HEK293 (cell line): ENCODE measurements at regions not wholly inside any gene's neighbourhood (a gene's known extent, or its start where the extent isn't known, plus 50 kb on each side); places are given as distances from the start of the nearest gene placed in this dataset.

Experiments used
- CTCF ChIA-PET: fragments of 350-600 bp; formaldehyde crosslinking; extraction: SDS; loops from one replicate; lab custom pipeline; 2021; ENCODE audit warnings: antibody characterized with exemption; lab: Yijun Ruan, JAX
- POLR2A ChIA-PET: fragments of 300-600 bp; formaldehyde crosslinking; extraction: SDS; loops from one replicate; lab custom pipeline; 2020; ENCODE audit warnings: antibody characterized with exemption, inconsistent platforms; lab: Yijun Ruan, JAX
- H3K27ac ChIP-seq: fragments of 200-500 bp; sonication (Bioruptor generic); 2 replicates; pipeline ENCODE4 v1.5.1; 2014; ENCODE audit warnings: low read depth, low read length, control low read depth, inconsistent platforms; ENCODE audit errors: extremely low read depth
- H3K36me3 ChIP-seq, 2 experiments: fragments of 200-500 bp in 1 of 2; sonication (Bioruptor generic) in 1 of 2; 1 replicate in 1 of 2; 2 replicates in 1 of 2; pipeline ENCODE4 v1.5.1; 2014 to 2017; ENCODE audit warnings: inconsistent platforms in 2 of 2, low read length in 2 of 2; ENCODE audit not compliant: control insufficient read depth in 2 of 2, insufficient read depth in 1 of 2
- H3K4me1 ChIP-seq: fragments of 200-500 bp; sonication (Bioruptor generic); 2 replicates; pipeline ENCODE4 v1.5.1; 2014; ENCODE audit warnings: mild to moderate bottlenecking, low read length, inconsistent platforms; ENCODE audit not compliant: control insufficient read depth, insufficient read depth
- H3K4me3 ChIP-seq: 2 replicates; pipeline ENCODE4 v1.5.1; 2011; ENCODE audit warnings: low read depth, mild to moderate bottlenecking, control low read depth, low read length, moderate library complexity
- H3K9me3 ChIP-seq: fragments of 200-500 bp; sonication (Bioruptor generic); 2 replicates; pipeline ENCODE4 v1.5.1; 2014; ENCODE audit warnings: low read depth, low read length, inconsistent platforms; ENCODE audit not compliant: control insufficient read depth, insufficient read depth
- KLF9 ChIP-seq: fragments of 450-650 bp; formaldehyde crosslinking; IDR thresholded peaks from 2 replicates; pipeline ENCODE4 v1.5.1; 2016; ENCODE audit warnings: missing biosample characterization, missing genetic modification characterization, low read depth
- PRDM1 ChIP-seq: fragments of 450-650 bp; formaldehyde crosslinking; IDR thresholded peaks from 2 replicates; pipeline ENCODE4; 2016; ENCODE audit warnings: missing biosample characterization, missing genetic modification characterization
- ZBTB48 ChIP-seq: fragments of 450-650 bp; formaldehyde crosslinking; IDR thresholded peaks from 2 replicates; pipeline ENCODE4 v1.5.1; 2016; ENCODE audit warnings: missing biosample characterization, missing genetic modification characterization
- ZFP3 ChIP-seq: fragments of 450-650 bp; formaldehyde crosslinking; IDR thresholded peaks from 2 replicates; pipeline ENCODE4 v1.5.1; 2016; ENCODE audit warnings: low read depth, missing biosample characterization, missing genetic modification characterization
- ZIC2 ChIP-seq: fragments of 450-650 bp; formaldehyde crosslinking; IDR thresholded peaks from 2 replicates; pipeline ENCODE4 v1.5.1; 2016; ENCODE audit warnings: missing biosample characterization, missing genetic modification characterization
- ZNF133 ChIP-seq: fragments of 450-650 bp; formaldehyde crosslinking; IDR thresholded peaks from 2 replicates; pipeline ENCODE4 v1.5.1; 2016; ENCODE audit warnings: missing biosample characterization, missing genetic modification characterization
- ZNF155 ChIP-seq: fragments of 450-650 bp; formaldehyde crosslinking; IDR thresholded peaks from 2 replicates; pipeline ENCODE4 v1.5.1; 2016; ENCODE audit warnings: missing biosample characterization, missing genetic modification characterization
- ZNF175 ChIP-seq: fragments of 450-650 bp; formaldehyde crosslinking; IDR thresholded peaks from 2 replicates; pipeline ENCODE4 v1.5.1; 2016; ENCODE audit warnings: missing biosample characterization, missing genetic modification characterization
- ZNF2 ChIP-seq: fragments of 450-650 bp; formaldehyde crosslinking; IDR thresholded peaks from 2 replicates; pipeline ENCODE4 v1.5.1; 2016; ENCODE audit warnings: missing biosample characterization, missing genetic modification characterization
- ZNF202 ChIP-seq: fragments of 450-650 bp; formaldehyde crosslinking; IDR thresholded peaks from 2 replicates; pipeline ENCODE4 v1.5.1; 2016; ENCODE audit warnings: missing biosample characterization, missing genetic modification characterization, borderline replicate concordance
- ZNF23 ChIP-seq: fragments of 450-650 bp; formaldehyde crosslinking; IDR thresholded peaks from 2 replicates; pipeline ENCODE4 v1.5.1; 2016; ENCODE audit warnings: missing biosample characterization, missing genetic modification characterization, borderline replicate concordance
- ZNF335 ChIP-seq: fragments of 450-650 bp; formaldehyde crosslinking; conservative IDR thresholded peaks from 2 replicates; pipeline ENCODE4 v1.5.1; 2016; ENCODE audit warnings: missing biosample characterization, missing genetic modification characterization
- ZNF398 ChIP-seq: fragments of 450-650 bp; formaldehyde crosslinking; IDR thresholded peaks from 2 replicates; pipeline ENCODE4 v1.5.1; 2017; ENCODE audit warnings: missing biosample characterization, missing genetic modification characterization
- ZNF548 ChIP-seq: fragments of 450-650 bp; formaldehyde crosslinking; IDR thresholded peaks from 2 replicates; pipeline ENCODE4 v1.5.1; 2016; ENCODE audit warnings: missing biosample characterization, missing genetic modification characterization
- ZNF558 ChIP-seq: fragments of 450-650 bp; formaldehyde crosslinking; IDR thresholded peaks from 2 replicates; pipeline ENCODE4 v1.5.1; 2016; ENCODE audit warnings: missing biosample characterization, missing genetic modification characterization
- ZNF624 ChIP-seq: fragments of 450-650 bp; formaldehyde crosslinking; IDR thresholded peaks from 2 replicates; pipeline ENCODE4 v1.5.1; 2017; ENCODE audit warnings: missing biosample characterization, missing genetic modification characterization
- ZNF670 ChIP-seq: fragments of 450-650 bp; formaldehyde crosslinking; IDR thresholded peaks from 2 replicates; pipeline ENCODE4 v1.5.1; 2016; ENCODE audit warnings: missing biosample characterization, missing genetic modification characterization, low read depth
- ZNF677 ChIP-seq: fragments of 450-650 bp; IDR thresholded peaks from 2 replicates; pipeline ENCODE4 v1.5.0; 2018; ENCODE audit warnings: missing biosample characterization, mild to moderate bottlenecking, missing genetic modification characterization, moderate library complexity
- ZNF830 ChIP-seq: fragments of 450-650 bp; IDR thresholded peaks from 2 replicates; pipeline ENCODE4 v1.5.0; 2018; ENCODE audit warnings: missing biosample characterization, missing genetic modification characterization, low read depth, mild to moderate bottlenecking, moderate library complexity
- ZNF837 ChIP-seq: fragments of 450-650 bp; formaldehyde crosslinking; IDR thresholded peaks from 2 replicates; pipeline ENCODE4 v1.5.1; 2016; ENCODE audit warnings: missing biosample characterization, missing genetic modification characterization
- ZNF843 ChIP-seq: fragments of 450-650 bp; formaldehyde crosslinking; IDR thresholded peaks from 2 replicates; pipeline ENCODE4 v1.5.1; 2016; ENCODE audit warnings: missing biosample characterization, missing genetic modification characterization
- ZSCAN5A ChIP-seq: fragments of 450-650 bp; formaldehyde crosslinking; IDR thresholded peaks from 2 replicates; pipeline ENCODE4 v1.5.1; 2016; ENCODE audit warnings: missing biosample characterization, missing genetic modification characterization
- TF ChIP-seq, protein P1 (sequence below): fragments of 450-650 bp; formaldehyde crosslinking; IDR thresholded peaks from 2 replicates; pipeline ENCODE4 v1.5.1; 2016; ENCODE audit warnings: missing biosample characterization, missing genetic modification characterization, borderline replicate concordance

GRCh38 chr6:170232186-170233002 lies 58.5 kb downstream of the DLL1 start:
- ChIA-PET CTCF (no interaction called here), POLR2A (interaction anchor here (1.1 kb wide), 1 partner anchor 71 kb away, joined by 8 read pairs; no protein-coding TSS in a partner anchor)
- Histone ChIP-seq H3K4me1 (no peaks in the 10 kb centered on the region), H3K36me3 (no peaks in the 10 kb centered on the region), H3K9me3 (no peaks in the 10 kb centered on the region), H3K27ac (no peak overlapping the region), H3K4me3 (no peak overlapping the region)
- TF ChIP-seq ZNF335 (tag by site-specific recombination), result no peak
- no peak for TF ChIP-seq ZNF175 (tag by site-specific recombination)
- TF ChIP-seq ZNF202 (tag by site-specific recombination), result no peak
- no peak for TF ChIP-seq ZNF133
- TF ChIP-seq ZIC2, result no peak
- no peak for TF ChIP-seq ZFP3
- TF ChIP-seq PRDM1 (tag by site-specific recombination), result no peak
- TF ChIP-seq ZNF558 (tag by site-specific recombination), result no peak
- TF ChIP-seq ZBTB48 (tag by site-specific recombination), result no peak
- TF ChIP-seq ZNF677 (tag by site-specific recombination), result no peak
- no peak for TF ChIP-seq ZNF837

- H3K4me3 ChIP-seq, result no peak overlapping the region
- H3K27ac ChIP-seq, result no peak overlapping the region
- CTCF ChIA-PET, result no interaction called here
- H3K36me3 ChIP-seq, result no peaks in the 10 kb centered on the region
- TF ChIP-seq, protein P1, sequence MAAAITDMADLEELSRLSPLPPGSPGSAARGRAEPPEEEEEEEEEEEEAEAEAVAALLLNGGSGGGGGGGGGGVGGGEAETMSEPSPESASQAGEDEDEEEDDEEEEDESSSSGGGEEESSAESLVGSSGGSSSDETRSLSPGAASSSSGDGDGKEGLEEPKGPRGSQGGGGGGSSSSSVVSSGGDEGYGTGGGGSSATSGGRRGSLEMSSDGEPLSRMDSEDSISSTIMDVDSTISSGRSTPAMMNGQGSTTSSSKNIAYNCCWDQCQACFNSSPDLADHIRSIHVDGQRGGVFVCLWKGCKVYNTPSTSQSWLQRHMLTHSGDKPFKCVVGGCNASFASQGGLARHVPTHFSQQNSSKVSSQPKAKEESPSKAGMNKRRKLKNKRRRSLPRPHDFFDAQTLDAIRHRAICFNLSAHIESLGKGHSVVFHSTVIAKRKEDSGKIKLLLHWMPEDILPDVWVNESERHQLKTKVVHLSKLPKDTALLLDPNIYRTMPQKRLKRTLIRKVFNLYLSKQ, result no peak
- no peak for TF ChIP-seq ZNF830 (tag by site-specific recombination)
- no peak for TF ChIP-seq ZNF155 (tag by site-specific recombination)
- no peak for TF ChIP-seq ZNF23 (tag by site-specific recombination)
- no peak for TF ChIP-seq ZNF548 (tag by site-specific recombination)
- no peak for TF ChIP-seq ZNF398
- no peak for TF ChIP-seq ZNF843 (tag by site-specific recombination)
- TF ChIP-seq KLF9 (tag by site-specific recombination), result no peak
- TF ChIP-seq ZNF2 (tag by site-specific recombination), result no peak
- no peak for TF ChIP-seq ZNF624 (tag by site-specific recombination)
- no peak for TF ChIP-seq ZNF335 (tag by site-specific recombination)
- TF ChIP-seq ZNF670 (tag by site-specific recombination), result no peak
- TF ChIP-seq ZSCAN5A, result no peak
- no peaks in the 10 kb centered on the region for H3K4me1 ChIP-seq
- POLR2A ChIA-PET, result interaction anchor here (1.1 kb wide), 1 partner anchor 70 kb away, joined by 8 read pairs; no protein-coding TSS in a partner anchor
- no peaks in the 10 kb centered on the region for H3K9me3 ChIP-seq
Measured at GRCh38 chr6:170231293-170232185, 59.3 kb downstream of the DLL1 start.
